ENCODE measurements at regions not wholly inside any gene's neighbourhood (a gene's known extent, or its start where the extent isn't known, plus 50 kb on each side); places are given as distances from the start of the nearest gene placed in this dataset.

GRCh38 chr7:80313067-80313626 lies 178.5 kb downstream of the GNAI1 start:
- TF ChIP-seq, protein P1, sequence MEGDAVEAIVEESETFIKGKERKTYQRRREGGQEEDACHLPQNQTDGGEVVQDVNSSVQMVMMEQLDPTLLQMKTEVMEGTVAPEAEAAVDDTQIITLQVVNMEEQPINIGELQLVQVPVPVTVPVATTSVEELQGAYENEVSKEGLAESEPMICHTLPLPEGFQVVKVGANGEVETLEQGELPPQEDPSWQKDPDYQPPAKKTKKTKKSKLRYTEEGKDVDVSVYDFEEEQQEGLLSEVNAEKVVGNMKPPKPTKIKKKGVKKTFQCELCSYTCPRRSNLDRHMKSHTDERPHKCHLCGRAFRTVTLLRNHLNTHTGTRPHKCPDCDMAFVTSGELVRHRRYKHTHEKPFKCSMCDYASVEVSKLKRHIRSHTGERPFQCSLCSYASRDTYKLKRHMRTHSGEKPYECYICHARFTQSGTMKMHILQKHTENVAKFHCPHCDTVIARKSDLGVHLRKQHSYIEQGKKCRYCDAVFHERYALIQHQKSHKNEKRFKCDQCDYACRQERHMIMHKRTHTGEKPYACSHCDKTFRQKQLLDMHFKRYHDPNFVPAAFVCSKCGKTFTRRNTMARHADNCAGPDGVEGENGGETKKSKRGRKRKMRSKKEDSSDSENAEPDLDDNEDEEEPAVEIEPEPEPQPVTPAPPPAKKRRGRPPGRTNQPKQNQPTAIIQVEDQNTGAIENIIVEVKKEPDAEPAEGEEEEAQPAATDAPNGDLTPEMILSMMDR (IDR thresholded peaks at IDR 0.05): no peak
- Histone ChIP-seq H3K27ac (no peak overlapping the region), H3K27me3 (no peaks in the 10 kb centered on the region), H3K36me3 (no peaks in the 10 kb centered on the region), H3K9me3 (no peaks in the 10 kb centered on the region), H3K4me1 (no peaks in the 10 kb centered on the region), H3K4me3 (no peak overlapping the region)
- DNase-seq (ENCODE audit: low spot score): no peak

DNA sequence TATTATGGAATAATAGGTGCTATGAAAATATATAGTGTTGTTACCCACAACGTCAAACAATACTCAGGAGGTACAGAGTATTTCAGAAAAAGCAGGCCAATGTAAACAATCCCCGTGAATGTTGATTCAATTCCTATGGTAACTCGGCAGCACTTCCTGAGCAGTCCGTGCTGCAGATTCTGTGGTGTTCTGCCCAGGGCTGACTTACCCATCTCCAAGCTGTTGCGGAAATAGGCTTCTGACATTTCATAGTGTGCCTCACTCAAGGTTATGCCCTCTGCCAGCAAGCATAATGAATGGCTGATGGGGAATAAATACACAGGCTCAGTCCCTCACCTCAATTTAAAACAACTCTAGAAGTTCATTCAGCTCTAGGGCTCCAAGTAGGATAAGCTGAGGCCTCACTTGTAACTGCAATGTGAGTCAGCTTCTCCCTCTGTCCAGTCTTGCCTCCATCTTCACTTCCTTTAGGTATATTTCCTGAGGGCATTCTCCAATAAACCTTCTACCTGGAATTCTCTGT lies 177.6 kb downstream of the GNAI1 start:
- H3K27me3 ChIP-seq: no peaks in the 10 kb centered on the region
- TF ChIP-seq, protein P1 (IDR thresholded peaks at IDR 0.05): no peak
- H3K27ac ChIP-seq: no peak overlapping the region
- H3K36me3 ChIP-seq: no peaks in the 10 kb centered on the region
- H3K9me3 ChIP-seq: no peaks in the 10 kb centered on the region
- no peak for DNase-seq (ENCODE audit: low spot score)
- H3K4me3 ChIP-seq: no peak overlapping the region
- H3K4me1 ChIP-seq: no peaks in the 10 kb centered on the region

DNA sequence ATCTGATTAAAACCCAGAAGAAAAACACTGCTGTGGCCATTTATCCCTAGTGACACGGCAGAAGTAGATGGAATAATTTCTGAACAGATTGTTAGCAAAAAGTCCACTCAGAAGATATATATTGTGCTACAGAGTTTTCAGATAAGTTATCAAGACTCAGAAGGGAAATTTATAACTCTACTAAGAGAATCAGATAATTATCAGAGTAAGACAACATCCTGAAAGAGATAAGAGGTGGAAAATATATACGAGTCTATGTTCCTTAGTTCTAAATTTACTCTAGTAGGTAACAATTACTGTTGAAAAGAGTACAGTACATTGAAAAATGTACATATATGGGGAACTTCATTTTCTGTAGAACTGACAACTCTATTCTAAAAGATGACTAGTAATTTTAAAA lies 176.7 kb downstream of the GNAI1 start:
- Histone ChIP-seq H3K4me3 (no peak overlapping the region), H3K27me3 (no peaks in the 10 kb centered on the region), H3K27ac (no peak overlapping the region), H3K36me3 (no peaks in the 10 kb centered on the region), H3K9me3 (no peaks in the 10 kb centered on the region), H3K4me1 (no peaks in the 10 kb centered on the region)
- no peak for DNase-seq (ENCODE audit: low spot score)
- TF ChIP-seq, protein P1 (IDR thresholded peaks at IDR 0.05): no peak

DNA sequence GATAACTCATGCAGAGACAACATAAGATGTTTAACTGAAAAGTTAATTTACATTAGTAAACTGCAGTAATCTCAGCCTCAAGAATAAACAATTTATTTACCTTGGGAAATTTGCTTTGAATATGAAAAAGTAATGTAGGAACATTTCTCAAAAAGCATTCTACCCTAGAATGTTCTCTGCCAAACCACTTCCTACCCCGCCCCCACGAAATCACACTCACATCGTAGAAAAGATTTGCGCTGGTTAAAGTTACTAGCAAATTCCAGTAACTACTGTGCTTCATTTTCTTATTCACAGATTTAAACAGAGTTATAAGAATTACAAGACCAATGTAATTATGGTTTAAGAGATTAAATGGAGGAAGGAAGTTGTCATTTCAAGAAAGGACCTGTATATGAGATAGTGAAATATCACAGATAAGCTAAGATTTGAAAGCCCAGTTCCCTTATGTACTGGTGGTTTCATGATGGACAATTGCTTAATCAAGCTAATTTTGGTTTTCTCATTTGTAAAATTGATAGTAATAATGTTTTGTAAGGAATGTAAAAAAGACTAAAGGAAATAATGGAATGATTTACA lies 175.4 kb downstream of the GNAI1 start:
- Histone ChIP-seq H3K4me1 (no peaks in the 10 kb centered on the region), H3K9me3 (no peaks in the 10 kb centered on the region), H3K27ac (no peak overlapping the region), H3K36me3 (no peaks in the 10 kb centered on the region), H3K4me3 (no peak overlapping the region), H3K27me3 (no peaks in the 10 kb centered on the region)
- DNase-seq (ENCODE audit: low spot score): no peak
- TF ChIP-seq, protein P1 (IDR thresholded peaks at IDR 0.05): no peak

DNA sequence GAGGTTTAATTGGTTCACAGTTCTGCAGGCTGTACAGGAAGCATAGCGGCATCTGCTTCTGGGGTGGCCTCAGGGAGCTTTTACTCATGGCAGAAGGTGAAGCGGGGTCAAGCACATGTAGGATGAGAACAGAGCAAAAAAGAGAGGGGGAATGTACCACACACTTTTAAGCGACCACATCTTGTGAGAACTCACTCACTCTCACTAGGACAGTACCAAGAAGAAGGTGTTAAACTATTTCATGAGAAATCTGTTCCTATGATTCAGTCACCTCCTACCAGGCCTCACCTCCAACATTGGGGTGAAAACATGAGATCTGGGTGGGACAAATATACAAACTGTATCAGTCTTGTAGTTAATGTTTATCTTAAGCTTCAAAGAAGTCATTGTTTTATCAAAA lies 174.7 kb downstream of the GNAI1 start:
- no peaks in the 10 kb centered on the region for H3K9me3 ChIP-seq
- no peaks in the 10 kb centered on the region for H3K36me3 ChIP-seq
- no peaks in the 10 kb centered on the region for H3K27me3 ChIP-seq
- TF ChIP-seq, protein P1 (IDR thresholded peaks at IDR 0.05): no peak
- H3K27ac ChIP-seq: no peak overlapping the region
- no peak overlapping the region for H3K4me3 ChIP-seq
- DNase-seq (ENCODE audit: low spot score): no peak
- H3K4me1 ChIP-seq: no peaks in the 10 kb centered on the region

All from right atrium auricular region (tissue), 2 donors.